ENCODE measurements at regions not wholly inside any gene's neighbourhood (a gene's known extent, or its start where the extent isn't known, plus 50 kb on each side); places are given as distances from the start of the nearest gene placed in this dataset.
"Not testable (repeated sequence)": the region's sequence is repeated elsewhere in the genome, so short reads cannot be mapped to it uniquely, and the experiment has no call there.

- no peak for DNase-seq
These were observed 148.1 kb upstream of the RPRM start for GRCh38 chr2:153626676-153627075.

DNA sequence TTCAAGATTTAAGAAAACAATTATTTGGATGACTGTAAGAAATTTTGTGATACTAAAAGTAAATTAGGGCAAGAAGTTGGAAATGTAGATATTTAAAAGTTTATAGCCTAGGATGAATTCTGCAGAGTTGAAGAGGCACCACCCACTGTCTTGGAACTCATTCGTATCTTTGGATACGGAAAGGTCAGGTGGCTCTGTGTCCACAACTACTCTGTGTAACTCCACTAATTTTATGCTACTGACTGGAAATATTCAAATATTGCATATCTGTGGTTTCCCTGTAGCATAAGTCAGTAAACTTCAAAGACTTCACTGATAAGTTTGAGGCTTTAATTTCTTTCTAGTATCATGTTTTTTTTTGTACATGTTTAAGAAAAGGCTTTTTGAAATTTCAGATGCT is 156.9 kb upstream of the RPRM start:
- DNase-seq: no peak

DNA sequence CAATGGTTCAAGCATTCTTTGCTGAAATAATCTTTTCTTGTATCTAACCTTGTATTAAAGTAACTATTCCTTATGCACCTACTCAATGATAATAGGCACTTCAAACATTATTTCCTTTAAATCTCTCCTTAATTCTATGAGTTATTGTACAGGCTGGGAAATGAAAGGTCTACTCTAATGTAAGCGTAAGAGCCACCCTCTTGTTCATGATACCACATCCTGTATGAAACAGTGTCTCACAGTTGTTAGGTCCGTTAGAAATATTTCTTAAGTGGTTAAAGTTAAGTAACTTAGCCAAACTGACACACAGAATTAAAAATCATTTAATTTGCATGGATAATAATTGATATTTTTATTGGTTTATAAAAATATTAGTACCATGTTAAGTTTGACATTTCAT is 162.5 kb upstream of the RPRM start:
- no peak for DNase-seq

DNA sequence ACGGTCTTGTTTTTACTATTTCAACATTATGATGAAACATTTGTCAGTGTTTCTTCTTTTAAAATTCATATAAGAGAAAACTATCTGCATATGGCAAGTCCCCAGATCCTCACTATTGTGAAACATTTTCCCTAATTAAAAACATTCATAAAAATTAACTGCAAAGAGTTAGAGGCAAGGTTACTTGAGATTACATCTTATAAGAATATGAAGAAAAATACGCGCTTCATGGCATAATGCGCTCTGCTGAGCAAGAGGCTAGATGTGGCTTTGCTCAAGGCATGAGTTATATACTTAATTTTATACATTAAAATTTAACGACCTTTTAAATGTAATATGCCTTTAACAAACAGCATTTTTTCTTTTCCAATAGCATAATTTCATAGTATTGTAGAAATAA is 166.4 kb upstream of the RPRM start:
- DNase-seq: no peak

DNA sequence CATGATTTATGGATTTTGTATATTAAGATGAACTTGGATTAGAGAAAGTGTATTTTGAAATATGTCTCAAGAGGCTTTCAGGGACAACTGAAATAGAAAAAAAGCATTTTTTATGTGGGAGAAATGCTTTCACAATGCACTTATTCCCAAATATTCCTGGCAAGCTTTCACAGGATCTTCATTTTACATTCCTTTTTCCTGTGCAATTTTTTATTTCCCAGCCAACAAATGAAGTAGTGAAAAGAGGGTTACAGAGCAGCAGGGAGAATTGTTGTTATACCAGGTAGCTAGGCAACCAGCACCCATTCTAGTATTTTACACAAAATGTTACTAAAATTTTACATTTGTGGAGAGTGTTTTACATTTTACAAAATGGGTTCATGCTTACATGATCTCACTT is 167.0 kb upstream of the RPRM start:
- no peak for DNase-seq

GRCh38 chr2:153657651-153658050 is 179.1 kb upstream of the RPRM start:
- no peak for DNase-seq

DNA sequence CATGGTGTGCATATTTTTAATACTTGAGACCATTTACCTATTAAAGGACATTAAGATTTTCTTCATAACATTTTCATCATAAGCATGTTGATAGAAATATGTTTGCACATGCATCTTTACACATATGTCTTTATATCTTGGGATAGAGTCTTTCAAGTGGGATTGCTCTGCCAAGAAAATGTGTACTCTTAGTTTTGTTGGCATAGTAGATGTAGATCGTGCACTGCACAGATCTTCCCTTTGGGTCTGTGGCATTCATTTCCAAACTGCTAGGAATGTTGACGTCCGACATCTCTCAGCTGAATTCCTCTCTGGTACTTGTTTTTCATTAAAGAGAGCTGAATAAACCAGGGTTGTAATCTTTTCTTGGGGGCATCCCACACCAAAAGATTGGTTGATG is 183.2 kb upstream of the RPRM start:
- DNase-seq: no peak

DNA sequence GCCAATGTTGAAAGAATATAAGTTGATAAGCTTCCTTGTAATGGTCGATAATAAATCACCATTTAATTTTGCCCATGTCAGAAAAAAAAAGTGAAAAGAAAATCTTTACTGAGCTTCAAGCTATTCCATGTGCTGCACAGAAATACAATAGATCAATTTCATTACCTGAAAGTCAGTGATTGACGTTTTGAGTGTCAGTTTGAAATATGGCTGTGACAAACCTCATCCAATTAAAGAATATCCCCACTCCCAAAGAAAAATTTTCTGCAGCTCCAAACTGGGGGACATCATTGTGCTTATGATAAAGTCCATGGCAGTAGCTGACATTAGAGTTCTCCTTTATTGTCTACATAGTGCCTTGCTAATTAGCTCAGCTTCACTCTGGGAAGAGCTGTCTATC is 184.8 kb upstream of the RPRM start:
- no peak for DNase-seq

GRCh38 chr2:153664009-153664408 is 185.4 kb upstream of the RPRM start:
- DNase-seq: not testable (repeated sequence)

GRCh38 chr2:153667475-153667874 is 188.9 kb upstream of the RPRM start:
- no peak for DNase-seq

DNA sequence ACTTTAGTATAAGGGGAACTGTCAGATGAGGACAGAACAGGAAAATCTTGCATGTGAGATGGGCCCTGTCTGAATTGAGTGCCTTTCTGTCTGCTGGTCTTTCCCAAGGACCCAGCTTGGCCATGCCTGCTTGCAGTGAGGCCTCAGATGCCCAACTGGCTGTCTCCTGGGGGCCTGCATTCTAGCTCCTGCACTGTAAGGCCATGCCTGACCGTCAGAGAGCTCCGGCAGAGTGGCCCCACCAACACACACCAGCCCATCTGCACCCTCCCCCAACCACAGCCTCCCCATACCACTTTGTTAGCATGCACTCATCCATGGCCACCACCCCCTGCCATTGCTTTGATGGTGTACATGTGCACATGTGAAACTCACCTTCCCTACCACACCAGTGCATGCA is 190.4 kb upstream of the RPRM start:
- no peak for DNase-seq

DNA sequence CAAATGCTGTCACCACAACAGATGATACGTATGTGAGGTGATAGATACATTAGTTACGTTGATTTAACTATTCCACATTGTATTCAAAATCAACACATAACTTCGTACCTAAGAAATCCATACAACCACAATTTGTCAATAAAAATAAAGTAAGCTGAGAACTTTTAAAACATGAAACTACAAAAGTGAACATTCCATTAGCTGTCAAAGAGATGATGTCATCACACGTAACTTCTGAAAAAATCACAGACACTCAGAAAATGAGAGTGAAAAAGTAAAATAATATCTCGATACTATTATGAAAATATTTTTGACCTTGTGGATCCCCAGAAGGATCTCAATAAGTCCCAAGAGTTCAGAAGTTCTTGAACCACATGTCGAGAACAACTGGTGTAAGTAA is 161.6 kb upstream of the GALNT13 start:
- no peak for DNase-seq

DNA sequence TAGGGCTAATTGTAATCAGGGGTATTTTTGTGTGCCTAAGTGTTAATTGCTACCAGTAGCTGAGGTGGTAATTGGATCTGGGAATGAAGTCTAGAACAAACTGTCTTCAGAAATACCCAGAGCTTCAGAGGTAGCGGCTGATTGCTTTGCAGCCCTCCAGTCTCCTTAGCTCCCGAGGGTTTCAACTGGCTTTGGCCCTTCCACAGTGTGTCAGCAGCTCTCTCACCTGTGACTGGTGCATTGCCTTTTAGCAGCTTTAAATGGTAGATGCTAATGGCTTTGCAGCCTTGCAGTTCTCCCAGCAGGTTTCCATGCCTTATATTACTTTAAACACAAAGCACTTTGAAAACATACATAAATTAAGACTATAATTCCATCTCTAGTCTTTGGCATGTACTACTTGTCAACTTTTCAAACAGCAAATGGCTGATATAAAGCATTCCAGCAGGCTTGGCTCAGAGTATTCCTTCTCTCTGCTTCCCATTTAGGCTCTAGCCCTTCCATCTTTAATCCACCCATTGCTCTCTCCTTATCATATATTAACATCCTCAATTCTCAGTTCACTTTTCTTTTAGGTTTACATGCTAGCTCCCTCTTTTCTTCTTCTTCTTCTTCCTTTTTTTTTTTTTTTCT is 156.4 kb upstream of the GALNT13 start:
- peak in 1 of 3 experiments; percentile 36 for DNase-seq

GRCh38 chr2:153717060-153717459 is 154.7 kb upstream of the GALNT13 start:
- DNase-seq: no peak

GRCh38 chr2:153739394-153739793 is 132.3 kb upstream of the GALNT13 start:
- DNase-seq: no peak

GRCh38 chr2:153761936-153762335 is 109.8 kb upstream of the GALNT13 start:
- no peak for DNase-seq

DNA sequence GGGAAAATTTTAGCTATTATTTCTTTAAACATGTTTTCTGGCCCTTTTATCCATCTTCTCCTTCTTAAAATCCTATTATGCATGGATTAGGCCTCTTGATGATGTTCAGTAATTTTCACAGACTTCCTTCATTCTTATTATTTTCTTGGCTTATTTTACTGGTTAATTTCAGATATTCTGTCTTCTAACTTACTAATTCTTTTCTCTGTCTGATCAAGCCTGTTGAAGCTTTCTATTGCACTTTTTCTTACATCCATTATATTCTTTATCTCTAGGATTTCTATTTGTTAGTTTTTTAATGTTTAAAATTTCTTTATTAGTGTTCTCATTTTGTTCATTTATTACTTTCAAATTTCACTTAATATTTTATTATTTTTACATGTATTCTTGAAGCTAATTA is 105.3 kb upstream of the GALNT13 start:
- DNase-seq: no peak

GRCh38 chr2:153770359-153770991 is 101.2 kb upstream of the GALNT13 start:
- DNase-seq: no peak

DNA sequence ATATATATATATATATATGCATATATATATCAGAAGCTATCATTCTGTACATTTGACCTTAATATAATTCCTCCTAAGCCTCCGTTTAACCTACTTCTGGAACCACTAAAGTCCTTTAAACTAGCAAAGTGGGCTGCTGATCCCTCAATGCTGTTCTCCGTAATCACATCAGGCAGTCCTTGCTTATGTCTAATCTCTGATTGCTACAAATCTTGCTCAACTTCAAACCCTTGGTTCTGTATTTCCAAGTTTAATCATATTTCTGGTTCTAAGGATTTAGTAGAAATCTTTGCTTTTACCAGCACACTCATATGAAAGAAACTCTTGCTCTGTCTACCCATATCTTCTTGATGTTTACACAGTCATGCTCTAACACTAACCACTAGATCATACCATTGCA is 91.5 kb upstream of the GALNT13 start:
- no peak for DNase-seq

DNA sequence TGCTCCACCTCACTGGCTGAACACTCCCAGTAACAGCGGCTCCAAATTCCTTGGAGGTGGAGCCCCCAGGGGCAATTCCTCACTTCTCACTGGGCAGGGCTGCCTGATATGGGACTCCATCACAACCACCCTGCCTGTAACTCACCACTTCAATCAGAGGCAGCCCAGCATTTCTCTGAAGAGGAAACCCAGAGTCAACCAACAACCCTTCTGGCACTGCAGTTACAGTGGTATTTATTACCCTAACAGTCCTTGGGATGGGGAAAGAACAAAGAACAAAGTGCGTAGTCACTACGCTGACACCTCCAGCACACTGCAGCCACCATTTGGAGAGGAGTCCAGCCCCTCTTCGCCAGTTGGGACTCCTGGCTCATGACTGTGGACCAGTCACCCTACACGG is 85.7 kb upstream of the GALNT13 start:
- DNase-seq: no peak

DNA sequence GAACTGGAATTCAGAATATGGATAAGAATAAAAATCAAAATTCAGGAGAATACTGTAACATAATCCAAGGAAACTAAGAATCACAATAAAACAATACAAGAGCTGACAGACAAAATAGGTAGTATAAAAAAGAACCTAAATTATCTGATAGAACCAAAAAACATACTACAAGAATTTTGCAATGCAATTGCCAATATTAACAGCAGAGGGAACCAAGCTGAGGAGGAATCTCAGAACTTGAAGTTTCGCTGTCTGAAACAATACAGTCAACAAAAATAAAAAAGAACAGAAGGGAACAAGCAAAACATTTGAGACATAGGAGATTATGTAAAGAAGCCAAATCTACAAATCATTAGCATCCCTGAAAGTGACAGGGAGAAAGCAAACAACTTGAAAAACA is 84.1 kb upstream of the GALNT13 start:
- no peak for DNase-seq

- no peak for DNase-seq
These were observed 69.1 kb upstream of the GALNT13 start for GRCh38 chr2:153802671-153803070.

- DNase-seq: peak in 2 of 3 experiments; percentile 34 to 62
These were observed 63.0 kb upstream of the GALNT13 start for GRCh38 chr2:153808679-153809078.

DNA sequence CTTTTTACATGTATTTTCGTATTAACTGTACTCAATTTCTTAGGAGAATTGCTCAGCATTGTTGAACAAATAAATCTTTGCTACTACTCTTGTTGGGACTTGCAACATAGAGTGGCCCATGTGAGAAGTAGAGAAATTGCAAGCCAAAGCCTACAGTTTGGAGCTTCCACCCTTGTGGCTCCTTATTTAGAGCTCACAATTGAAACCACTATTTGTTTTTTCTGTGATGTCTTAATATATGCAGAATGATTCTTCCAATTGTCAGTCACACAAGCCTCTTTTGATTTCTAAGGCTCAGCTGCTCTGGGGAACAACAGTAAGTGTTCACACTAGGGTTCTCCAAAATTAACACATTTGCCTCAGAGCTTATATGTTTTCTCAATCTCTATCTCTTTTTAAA is 60.2 kb upstream of the GALNT13 start:
- DNase-seq: peak in 1 of 3 experiments; percentile 29

GRCh38 chr2:153812632-153813031 is 59.1 kb upstream of the GALNT13 start:
- DNase-seq: no peak
